GM21360 (cell line): ENCODE measurements at regions not wholly inside any gene's neighbourhood (a gene's known extent, or its start where the extent isn't known, plus 50 kb on each side); places are given as distances from the start of the nearest gene placed in this dataset.

Experiments used
- ATAC-seq: cut with Tn5 transposase; IDR thresholded peaks from one replicate; pipeline ENCODE4 v1.9.1; 2021; ENCODE audit warnings: mild to moderate bottlenecking, moderate library complexity; ENCODE audit not compliant: unreplicated experiment

- no peak for ATAC-seq
Observed at GRCh38 chr12:4223273-4223845, 50.2 kb upstream of the CCND2 start.

GRCh38 chr12:4221258-4221620 lies 52.3 kb upstream of the CCND2 start:
- ATAC-seq = no peak

GRCh38 chr12:4220536-4221257 lies 52.9 kb upstream of the CCND2 start:
- no peak for ATAC-seq

- ATAC-seq = no peak
Observed at GRCh38 chr12:4217091-4217490, 56.5 kb upstream of the CCND2 start.

GRCh38 chr12:4216187-4216927 lies 57.2 kb upstream of the CCND2 start:
- ATAC-seq = peak; percentile 18

GRCh38 chr12:4215229-4216186 lies 58.1 kb upstream of the CCND2 start:
- peak; percentile 65 for ATAC-seq

- no peak for ATAC-seq
Observed at GRCh38 chr12:4214877-4215228, 58.7 kb upstream of the CCND2 start.

- no peak for ATAC-seq
Observed at GRCh38 chr12:4213471-4213870, 60.1 kb upstream of the CCND2 start.

- no peak for ATAC-seq
Observed at GRCh38 chr12:4212845-4213244, 60.7 kb upstream of the CCND2 start.

GRCh38 chr12:4211372-4211771 lies 62.2 kb upstream of the CCND2 start:
- no peak for ATAC-seq

GRCh38 chr12:4210183-4210582 lies 63.4 kb upstream of the CCND2 start:
- no peak for ATAC-seq

- ATAC-seq = no peak
Observed at GRCh38 chr12:4206470-4206869, 67.1 kb upstream of the CCND2 start.

GRCh38 chr12:4203772-4204376 lies 69.7 kb upstream of the CCND2 start:
- ATAC-seq = no peak

- no peak for ATAC-seq
Observed at GRCh38 chr12:4202918-4203317, 70.6 kb upstream of the CCND2 start.

GRCh38 chr12:4202487-4202886 lies 71.1 kb upstream of the CCND2 start:
- ATAC-seq = no peak

GRCh38 chr12:4201333-4202100 lies 72.0 kb upstream of the CCND2 start:
- ATAC-seq = no peak

GRCh38 chr12:4197922-4198763 lies 75.4 kb upstream of the CCND2 start:
- ATAC-seq = no peak

GRCh38 chr12:4196805-4197420 lies 76.6 kb upstream of the CCND2 start:
- no peak for ATAC-seq

GRCh38 chr12:4194668-4195067 lies 78.9 kb upstream of the CCND2 start:
- ATAC-seq = no peak
